ENCODE measurements at regions not wholly inside any gene's neighbourhood (a gene's known extent, or its start where the extent isn't known, plus 50 kb on each side); places are given as distances from the start of the nearest gene placed in this dataset.

GRCh38 chr14:86824167-86824566, 1168.8 kb downstream of the GALC start:
- no peak for TF ChIP-seq POLR2AphosphoS5 (IDR thresholded peaks at IDR 0.05; ENCODE audit: low read depth, low read length)
- no peak for TF ChIP-seq SIN3A (IDR thresholded peaks at IDR 0.05; ENCODE audit: borderline replicate concordance, insufficient read depth, low read depth, low read length)
- TF ChIP-seq REST (IDR thresholded peaks at IDR 0.05; ENCODE audit: insufficient read depth in 1 of 2, low read depth in 2 of 2, low read length in 1 of 2): no peak
- TF ChIP-seq CTCF (IDR thresholded peaks at IDR 0.05): no peak
- no peak for TF ChIP-seq TCF7L2 (IDR thresholded peaks at IDR 0.05; ENCODE audit: low read depth, low read length)
- H3K4me3 ChIP-seq (ENCODE audit: low read depth in 2 of 2, low read length in 2 of 2): no peak overlapping the region
- H3K27ac ChIP-seq (ENCODE audit: low read length): no peak overlapping the region
- no peak for DNase-seq (ENCODE audit: low read depth, low spot score)
- no peaks in the 10 kb centered on the region for H3K36me3 ChIP-seq (ENCODE audit: control insufficient read depth, insufficient read depth, low read length)
- in situ Hi-C loops (cut with HindIII; ENCODE audit: low pct_unique_long_range_greater_than_20kb, low sequenced_read_pairs) (no loop called here), intact Hi-C loops (cut with micrococcal nuclease; ENCODE audit: unreplicated experiment) (no loop called here)
- no peaks in the 10 kb centered on the region for H3K27me3 ChIP-seq (ENCODE audit: control insufficient read depth, insufficient read depth, low read length)
- ChIA-PET CTCF (no interaction called here), POLR2A (no interaction called here)
- no peak for ATAC-seq
- no peaks in the 10 kb centered on the region for H3K9me3 ChIP-seq (ENCODE audit: control insufficient read depth, insufficient read depth, low read depth, low read length)
- no TSS peak for BruUV-seq (replicated peaks)
- no peaks in the 10 kb centered on the region for H3K4me1 ChIP-seq (ENCODE audit: control insufficient read depth, insufficient read depth, low read length)

- CTCF ChIA-PET: no interaction called here
- no peaks in the 10 kb centered on the region for H3K4me1 ChIP-seq (ENCODE audit: control insufficient read depth, insufficient read depth, low read length)
- TF ChIP-seq REST (IDR thresholded peaks at IDR 0.05; ENCODE audit: insufficient read depth in 1 of 2, low read depth in 2 of 2, low read length in 1 of 2): no peak
- TF ChIP-seq SIN3A (IDR thresholded peaks at IDR 0.05; ENCODE audit: borderline replicate concordance, insufficient read depth, low read depth, low read length): no peak
- TF ChIP-seq CTCF (IDR thresholded peaks at IDR 0.05): no peak
- no peak for TF ChIP-seq TCF7L2 (IDR thresholded peaks at IDR 0.05; ENCODE audit: low read depth, low read length)
- TF ChIP-seq POLR2AphosphoS5 (IDR thresholded peaks at IDR 0.05; ENCODE audit: low read depth, low read length): no peak
- ATAC-seq (no peak), DNase-seq (ENCODE audit: low read depth, low spot score) (no peak)
- in situ Hi-C loops (cut with HindIII; ENCODE audit: low pct_unique_long_range_greater_than_20kb, low sequenced_read_pairs) (no loop called here), intact Hi-C loops (cut with micrococcal nuclease; ENCODE audit: unreplicated experiment) (no loop called here)
- POLR2A ChIA-PET: no interaction called here
- H3K4me3 ChIP-seq (ENCODE audit: low read depth in 2 of 2, low read length in 2 of 2): no peak overlapping the region
- H3K9me3 ChIP-seq (ENCODE audit: control insufficient read depth, insufficient read depth, low read depth, low read length): no peaks in the 10 kb centered on the region
- BruUV-seq (replicated peaks): no TSS peak
- H3K27me3 ChIP-seq (ENCODE audit: control insufficient read depth, insufficient read depth, low read length): no peaks in the 10 kb centered on the region
- no peaks in the 10 kb centered on the region for H3K36me3 ChIP-seq (ENCODE audit: control insufficient read depth, insufficient read depth, low read length)
- no peak overlapping the region for H3K27ac ChIP-seq (ENCODE audit: low read length)
These were observed 1169.4 kb downstream of the GALC start for GRCh38 chr14:86823581-86823980.

Data from Panc1 (cell line).